HG03280 (cell line): ENCODE measurements at regions not wholly inside any gene's neighbourhood (a gene's known extent, or its start where the extent isn't known, plus 50 kb on each side); places are given as distances from the start of the nearest gene placed in this dataset.
"Not testable (repeated sequence)": the region's sequence is repeated elsewhere in the genome, so short reads cannot be mapped to it uniquely, and the experiment has no call there.

ENCODE experiments used
- ATAC-seq: cut with Tn5 transposase; IDR thresholded peaks from one replicate; pipeline ENCODE4 v1.9.1; 2021; ENCODE audit warnings: mild to moderate bottlenecking, moderate library complexity; ENCODE audit not compliant: unreplicated experiment

- no peak for ATAC-seq
These were observed 85.1 kb downstream of the NIBAN1 start for GRCh38 chr1:184889166-184889565.

GRCh38 chr1:184888505-184888904 is 85.8 kb downstream of the NIBAN1 start:
- no peak for ATAC-seq

- peak; percentile 29 for ATAC-seq
These were observed 91.1 kb downstream of the NIBAN1 start for GRCh38 chr1:184882957-184883815.

GRCh38 chr1:184881941-184882913 is 92.1 kb downstream of the NIBAN1 start:
- ATAC-seq = peak; percentile 39

- ATAC-seq = no peak
These were observed 94.3 kb downstream of the NIBAN1 start for GRCh38 chr1:184879876-184880557.

- ATAC-seq = no peak
These were observed 95.7 kb downstream of the NIBAN1 start for GRCh38 chr1:184878602-184879001.

GRCh38 chr1:184878002-184878401 is 96.3 kb downstream of the NIBAN1 start:
- ATAC-seq = no peak

GRCh38 chr1:184876015-184876414 is 98.3 kb downstream of the NIBAN1 start:
- not testable (repeated sequence) for ATAC-seq

GRCh38 chr1:184875218-184875617 is 99.1 kb downstream of the NIBAN1 start:
- ATAC-seq = no peak

GRCh38 chr1:184870319-184870718 is 104.0 kb downstream of the NIBAN1 start:
- ATAC-seq = no peak

- ATAC-seq = no peak
These were observed 106.2 kb downstream of the NIBAN1 start for GRCh38 chr1:184867866-184868689.

- ATAC-seq = peak; percentile 93
These were observed 107.1 kb downstream of the NIBAN1 start for GRCh38 chr1:184866991-184867788.

- peak; percentile 21 for ATAC-seq
These were observed 107.7 kb downstream of the NIBAN1 start for GRCh38 chr1:184866586-184866985.

- no peak for ATAC-seq
These were observed 108.5 kb downstream of the NIBAN1 start for GRCh38 chr1:184865831-184866230.

- no peak for ATAC-seq
These were observed 107.2 kb upstream of the EDEM3 start for GRCh38 chr1:184861755-184862336.

- peak; percentile 75 for ATAC-seq
These were observed 106.5 kb upstream of the EDEM3 start for GRCh38 chr1:184860985-184861754.

- ATAC-seq = peak; percentile 10
These were observed 105.9 kb upstream of the EDEM3 start for GRCh38 chr1:184860535-184860934.
